WERI-Rb-1 (cell line): ENCODE measurements at regions not wholly inside any gene's neighbourhood (a gene's known extent, or its start where the extent isn't known, plus 50 kb on each side); places are given as distances from the start of the nearest gene placed in this dataset.

Experiments used
- DNase-seq: peaks from one replicate; pipeline ENCODE4 v3.0.0-alpha.2; 2020
- H3K27ac ChIP-seq: fragments of 250-450 bp; sonication (Bioruptor Pico); 2 replicates; pipeline ENCODE4 v1.5.1; 2020; ENCODE audit warnings: mild to moderate bottlenecking, moderate library complexity
- H3K27me3 ChIP-seq: fragments of 250-450 bp; sonication (Bioruptor Pico); 2 replicates; pipeline ENCODE4 v1.5.1; 2021; ENCODE audit warnings: mild to moderate bottlenecking, low read depth, moderate library complexity; ENCODE audit not compliant: insufficient read depth, severe bottlenecking
- H3K36me3 ChIP-seq: fragments of 250-450 bp; sonication (Bioruptor Pico); 2 replicates; pipeline ENCODE4 v1.5.1; 2020; ENCODE audit warnings: mild to moderate bottlenecking, moderate library complexity
- H3K4me3 ChIP-seq: 2 replicates; pipeline ENCODE4 v1.5.1; 2011; ENCODE audit warnings: low read depth, mild to moderate bottlenecking, control low read depth, low read length
- H3K9me3 ChIP-seq: fragments of 250-450 bp; sonication (Bioruptor Pico); 2 replicates; pipeline ENCODE4 v1.5.1; 2021; ENCODE audit warnings: mild to moderate bottlenecking, moderate library complexity; ENCODE audit not compliant: severe bottlenecking
- CTCF ChIP-seq: IDR thresholded peaks from 2 replicates; pipeline ENCODE4 v1.5.1; 2011; ENCODE audit warnings: low read depth, mild to moderate bottlenecking, control low read depth, inconsistent platforms, low read length

- no peaks in the 10 kb centered on the region for H3K27me3 ChIP-seq
- no peak for TF ChIP-seq CTCF
- no peak for DNase-seq
- H3K36me3 ChIP-seq, result no peaks in the 10 kb centered on the region
- H3K4me3 ChIP-seq, result no peak overlapping the region
- no peak overlapping the region for H3K27ac ChIP-seq
- H3K9me3 ChIP-seq, result peaks cover 29% of the 10 kb centered on the region
Observed at GRCh38 chr14:90472632-90473031, 75.8 kb downstream of the CALM1 start.
